ENCODE measurements at regions not wholly inside any gene's neighbourhood (a gene's known extent, or its start where the extent isn't known, plus 50 kb on each side); places are given as distances from the start of the nearest gene placed in this dataset.

DNA sequence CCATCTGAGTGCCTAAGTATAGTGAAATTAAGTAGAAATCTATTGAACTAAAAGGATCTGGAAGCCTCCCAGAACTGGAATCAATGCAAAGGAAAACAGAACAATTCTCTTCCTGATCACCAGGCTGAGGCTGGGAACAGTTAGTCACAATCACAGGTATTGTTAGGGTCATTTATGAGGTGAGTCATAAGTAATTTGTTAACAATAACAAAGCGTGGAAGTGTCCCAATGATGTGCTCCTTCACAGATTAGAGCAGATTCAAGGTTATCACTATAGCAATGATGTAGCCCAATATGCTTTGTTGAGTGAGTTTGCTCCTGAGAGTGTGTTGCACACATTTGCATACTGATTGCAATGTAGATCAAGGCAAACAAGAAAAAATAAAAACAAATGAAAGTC is 228.1 kb downstream of the ZNF674 start:
- TF ChIP-seq CTCF (IDR thresholded peaks at IDR 0.05) (no peak), POLR2AphosphoS5 (IDR thresholded peaks at IDR 0.05) (no peak), POLR2A (IDR thresholded peaks at IDR 0.05) (no peak), EP300 (IDR thresholded peaks at IDR 0.05; ENCODE audit: low read depth) (no peak)

Data from transverse colon (tissue), 4 donors.